ENCODE measurements at regions not wholly inside any gene's neighbourhood (a gene's known extent, or its start where the extent isn't known, plus 50 kb on each side); places are given as distances from the start of the nearest gene placed in this dataset.
"Not testable (repeated sequence)": the region's sequence is repeated elsewhere in the genome, so short reads cannot be mapped to it uniquely, and the experiment has no call there.

DNA sequence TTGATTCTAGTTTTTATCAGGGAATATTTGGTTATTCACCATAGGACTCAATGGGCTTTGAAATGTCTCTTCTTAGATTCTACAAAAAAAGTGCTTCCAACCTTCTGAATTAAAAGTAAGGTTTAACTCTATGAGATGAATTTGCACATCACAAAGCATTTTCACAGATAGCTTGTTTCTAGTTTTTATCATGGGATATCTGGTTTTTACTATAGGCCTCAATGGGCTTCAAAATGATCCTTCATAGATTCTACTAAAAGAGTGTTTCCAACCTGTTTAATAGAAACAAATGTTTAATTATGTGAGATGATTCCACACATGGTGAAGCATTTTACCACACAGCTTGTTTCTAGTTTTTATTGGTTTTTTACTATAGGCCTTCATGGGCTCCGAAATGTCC lies 560.7 kb downstream of the KCNJ18 start:
- DNase-seq = no peak

GRCh38 chr17:22265807-22266206 lies 573.5 kb downstream of the KCNJ18 start:
- no peak for DNase-seq

- DNase-seq = no peak
Measured at GRCh38 chr17:22266231-22266630, 573.9 kb downstream of the KCNJ18 start.

DNA sequence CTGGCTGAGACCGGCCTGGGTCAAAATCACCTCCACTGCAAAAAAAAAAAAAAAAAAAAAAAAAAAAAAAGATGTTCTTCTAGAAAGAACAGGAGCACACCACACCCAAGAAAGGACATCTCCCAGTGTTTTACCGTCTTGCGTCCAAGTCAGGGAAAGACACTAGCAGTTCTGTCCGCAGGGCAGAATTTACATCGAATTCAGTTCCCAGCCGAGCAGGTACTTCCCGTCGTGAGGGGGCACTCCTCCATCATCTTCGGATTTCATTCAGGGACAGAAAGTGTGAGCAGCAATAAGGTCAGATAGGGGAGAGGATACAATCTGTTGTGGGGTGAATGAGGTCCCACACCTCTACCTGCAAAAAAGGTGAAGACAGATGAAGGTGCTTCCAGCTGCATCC lies 574.7 kb downstream of the KCNJ18 start:
- no peak for DNase-seq

GRCh38 chr17:22268214-22268911 lies 576.0 kb downstream of the KCNJ18 start:
- no peak for DNase-seq

- no peak for DNase-seq
Measured at GRCh38 chr17:22268912-22269220, 576.5 kb downstream of the KCNJ18 start.

- no peak for DNase-seq
Measured at GRCh38 chr17:22270381-22270780, 578.1 kb downstream of the KCNJ18 start.

DNA sequence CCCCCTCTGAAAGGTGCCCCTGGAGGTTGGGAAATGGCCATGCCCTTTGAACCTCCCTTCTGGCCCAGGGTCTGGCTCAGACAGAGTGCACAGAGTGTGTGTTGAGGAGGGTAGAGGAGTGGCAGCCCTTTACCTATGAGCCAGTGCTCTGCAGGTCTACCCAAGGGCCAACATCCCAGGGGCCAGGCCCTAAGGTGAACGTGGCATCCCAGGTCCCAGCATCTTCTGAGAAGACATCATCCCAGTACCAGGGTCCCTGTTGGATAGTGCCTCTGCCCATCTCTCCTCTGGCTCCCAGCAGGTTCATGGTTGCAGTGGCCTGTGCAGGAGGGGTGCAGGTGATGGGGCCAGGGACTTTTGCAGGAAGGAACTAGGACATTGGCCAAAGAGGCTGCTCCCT lies 578.5 kb downstream of the KCNJ18 start:
- not testable (repeated sequence) for DNase-seq

DNA sequence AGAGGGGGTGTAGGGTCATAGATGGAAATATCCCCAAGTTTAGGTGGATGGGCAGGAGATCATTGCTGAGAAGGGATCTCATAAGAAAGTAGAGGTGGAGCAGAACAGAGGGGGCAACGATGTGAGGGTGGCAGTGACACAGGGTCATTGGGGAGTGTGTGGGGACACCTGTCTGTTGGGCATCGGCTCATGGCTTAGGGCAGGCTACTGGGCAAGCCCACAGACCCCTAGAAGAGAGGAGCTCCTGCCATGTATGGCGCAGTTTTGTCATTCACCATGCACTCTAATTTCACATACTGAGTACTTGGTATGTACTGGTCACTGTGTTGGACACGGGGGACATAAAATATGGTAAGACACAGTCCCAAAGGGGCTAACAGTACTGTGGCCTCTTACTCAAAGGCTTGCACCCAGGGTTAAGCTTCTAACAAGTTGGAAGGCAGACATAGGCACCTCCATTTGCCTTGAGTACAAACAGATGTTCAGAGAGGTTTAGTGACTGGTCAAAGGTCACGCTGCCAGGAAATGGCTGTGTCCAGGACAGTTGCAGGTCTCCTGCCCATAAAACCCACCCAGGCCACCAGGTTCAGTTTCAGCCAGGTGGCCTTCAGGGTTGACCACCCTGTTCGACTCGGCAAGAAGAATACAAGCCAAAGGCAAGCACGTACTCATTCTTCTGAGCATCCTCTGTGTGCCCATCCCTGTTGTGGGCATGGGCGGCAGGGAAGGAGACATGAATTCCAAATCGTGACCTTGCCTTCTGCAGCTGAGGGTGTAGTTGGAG lies 580.2 kb downstream of the KCNJ18 start:
- no peak for DNase-seq

- DNase-seq = no peak
Measured at GRCh38 chr17:22273308-22273707, 581.0 kb downstream of the KCNJ18 start.

GRCh38 chr17:22277595-22277994 lies 585.3 kb downstream of the KCNJ18 start:
- DNase-seq = no peak

- no peak for DNase-seq
Measured at GRCh38 chr17:22278302-22279275, 586.3 kb downstream of the KCNJ18 start.

DNA sequence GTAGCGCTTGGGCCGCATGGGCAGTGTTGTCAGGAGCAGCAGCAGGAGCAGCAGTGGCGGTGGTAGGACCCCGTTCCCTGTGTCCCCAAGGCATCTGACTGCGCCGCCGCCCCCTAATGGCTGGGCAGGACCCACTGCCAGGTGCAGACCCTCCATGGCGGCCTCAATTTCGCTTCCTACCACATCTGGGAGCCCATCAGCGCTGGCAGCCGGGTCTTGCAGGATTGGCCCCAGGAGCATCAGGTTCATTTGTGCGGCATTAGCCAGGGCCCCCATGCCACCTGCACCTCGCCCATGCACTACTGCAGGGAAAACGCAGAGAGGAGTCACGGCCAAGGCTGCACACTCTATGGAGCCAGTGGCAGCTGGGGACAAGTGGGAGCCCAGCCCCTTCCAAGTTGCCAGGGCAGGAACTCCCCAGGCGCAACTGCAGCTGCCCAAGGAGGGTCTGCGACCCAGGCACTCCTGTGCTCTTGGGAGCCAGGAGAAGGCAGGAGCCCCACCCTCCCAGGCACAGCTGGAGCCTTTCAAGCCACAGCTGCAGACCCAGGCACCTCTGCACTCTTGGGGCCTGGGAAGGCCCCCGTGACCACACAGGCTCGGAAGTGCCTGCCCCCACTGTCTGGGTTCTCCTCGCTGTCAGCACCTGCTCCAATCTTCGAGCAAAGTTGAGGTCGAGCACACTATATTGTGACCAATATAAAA lies 594.2 kb downstream of the KCNJ18 start:
- DNase-seq = no peak

DNA sequence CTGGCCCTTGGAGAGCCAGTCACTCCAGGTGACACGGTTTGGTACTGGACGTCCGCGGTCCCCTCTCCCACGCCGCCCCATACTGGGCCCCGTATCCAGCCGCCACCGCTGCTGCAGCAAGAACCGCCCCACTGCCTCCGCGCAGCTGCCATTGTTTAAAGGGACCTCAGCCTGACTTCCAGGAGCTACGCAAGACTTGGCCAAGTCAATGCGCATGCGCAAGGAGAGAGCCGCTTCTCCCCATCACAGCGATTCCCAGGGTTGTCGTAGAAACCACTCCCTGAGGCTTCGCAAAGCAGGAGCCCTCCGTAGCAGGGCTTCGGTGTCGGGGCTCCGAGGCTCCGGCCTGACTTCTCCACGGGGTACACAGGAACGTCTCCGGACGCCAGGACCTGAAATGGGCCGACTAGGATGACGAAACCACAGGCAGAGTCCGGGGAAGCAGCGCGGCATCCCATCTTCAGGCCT lies 606.2 kb downstream of the KCNJ18 start:
- DNase-seq = not testable (repeated sequence)

- DNase-seq = no peak
Measured at GRCh38 chr17:22300177-22300576, 607.9 kb downstream of the KCNJ18 start.

DNA sequence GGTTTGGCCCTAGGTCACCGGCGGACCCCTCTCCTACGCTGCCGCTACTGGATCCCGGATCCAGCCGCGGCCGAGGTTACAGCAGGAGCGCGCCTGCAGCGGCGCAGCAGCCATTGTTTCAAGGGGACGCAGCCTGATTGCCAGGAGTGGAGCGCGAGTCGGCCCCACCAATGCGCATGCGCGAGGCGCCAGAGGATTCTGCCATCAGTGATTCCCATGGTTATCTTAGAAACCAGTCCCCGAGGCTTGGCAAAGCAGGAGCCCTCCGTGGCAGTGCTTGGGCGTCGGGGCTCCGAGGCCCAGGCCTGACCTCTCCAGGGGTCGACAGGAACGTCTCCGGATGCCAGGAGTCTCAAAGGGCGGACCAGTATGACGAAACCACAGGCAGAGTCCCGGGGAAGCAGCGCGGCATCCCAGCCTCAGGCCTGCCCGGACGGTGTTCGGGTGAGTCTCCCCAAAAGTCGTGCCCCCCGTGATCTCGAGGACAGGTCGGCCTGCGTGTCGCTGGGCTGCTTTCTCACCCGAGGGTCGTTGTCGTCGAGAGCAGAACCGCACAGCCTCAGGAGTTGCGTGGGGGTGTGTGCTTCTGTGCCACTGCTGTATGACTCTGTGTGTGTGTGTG lies 608.5 kb downstream of the KCNJ18 start:
- no peak for DNase-seq

- no peak for DNase-seq
Measured at GRCh38 chr17:22301353-22301745, 609.0 kb downstream of the KCNJ18 start.

DNA sequence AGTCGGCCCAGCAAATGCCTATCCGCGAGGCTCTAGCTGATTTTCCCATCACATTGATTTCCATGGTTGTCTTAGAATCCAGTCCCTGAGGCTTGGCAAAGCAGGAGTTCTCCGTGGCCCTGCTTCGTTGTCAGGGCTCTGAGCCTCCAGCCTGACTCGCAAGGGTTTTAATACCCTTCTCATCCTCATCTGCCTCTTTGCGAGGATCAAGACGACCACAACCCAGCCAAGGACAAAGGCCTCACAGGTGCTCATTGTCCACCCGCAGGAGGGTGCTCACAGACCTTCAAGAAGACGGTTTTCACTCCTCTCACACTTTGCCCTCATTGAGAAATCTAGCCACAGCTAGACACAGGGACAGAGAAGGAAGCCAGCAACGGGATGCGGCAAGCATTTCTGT lies 610.8 kb downstream of the KCNJ18 start:
- no peak for DNase-seq

DNA sequence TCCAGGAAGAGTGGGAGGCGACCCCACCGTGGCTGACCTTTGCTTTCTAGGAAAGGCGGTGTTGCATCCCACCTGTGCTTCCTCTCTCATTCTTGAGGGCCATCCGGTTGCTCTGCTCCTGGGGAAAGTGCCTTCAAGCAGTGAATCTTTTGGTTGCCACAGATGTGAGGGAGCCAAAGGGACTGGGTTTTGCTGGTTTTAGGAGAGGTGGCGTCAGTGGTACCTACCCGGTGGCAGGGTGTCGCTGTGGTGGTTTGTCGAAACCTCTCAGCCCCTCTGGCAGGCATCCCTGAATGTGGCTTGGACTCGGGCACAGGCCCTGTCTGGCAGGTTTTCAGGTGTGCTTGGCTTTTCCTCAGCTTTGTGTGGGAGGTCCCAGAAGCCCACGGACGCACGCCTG lies 611.5 kb downstream of the KCNJ18 start:
- no peak for DNase-seq

DNA sequence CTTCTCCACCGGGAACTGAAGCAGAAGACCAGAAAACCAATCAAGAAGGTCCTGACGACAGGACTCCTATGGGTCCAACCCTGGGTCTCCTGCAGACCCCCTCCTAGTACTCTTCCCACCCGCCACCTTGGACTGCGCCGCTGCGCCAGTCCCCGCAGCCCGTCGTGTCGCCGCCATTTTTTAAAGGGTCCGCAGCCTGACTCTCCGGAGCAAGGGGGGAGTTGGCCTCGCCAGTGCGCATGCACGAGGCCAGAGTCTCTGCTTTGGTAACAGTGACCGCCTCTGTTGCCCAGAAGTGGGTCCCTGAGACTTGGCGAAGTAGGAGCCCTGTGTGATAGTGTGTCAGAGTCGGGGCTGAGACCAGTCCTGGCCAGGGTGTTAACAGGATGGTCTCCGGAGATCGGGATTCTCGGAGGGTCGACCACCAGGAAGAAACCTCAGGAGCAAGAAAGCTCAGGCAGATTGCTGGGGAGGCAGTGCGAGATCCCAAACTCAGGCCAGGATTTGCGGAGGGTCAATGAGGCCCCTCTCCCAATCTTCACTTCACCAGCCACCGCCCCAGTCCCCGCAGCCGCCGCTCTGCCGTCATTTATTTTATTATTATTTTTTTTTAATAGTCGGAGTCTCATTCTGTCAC lies 612.5 kb downstream of the KCNJ18 start:
- DNase-seq = no peak

Measured in hypothalamus (tissue), 51 donors.